Duodenal mucosa (tissue), 2 donors: ENCODE measurements at regions not wholly inside any gene's neighbourhood (a gene's known extent, or its start where the extent isn't known, plus 50 kb on each side); places are given as distances from the start of the nearest gene placed in this dataset.

Experiments
- H3K27ac ChIP-seq: one replicate; pipeline ENCODE4 v1.7.0; 2013; ENCODE audit warnings: low read depth, low read length
- H3K27me3 ChIP-seq, 2 donors: one replicate each; pipeline ENCODE4 v1.7.0; 2013; ENCODE audit warnings: low read length in 2 of 2, control low read depth in 1 of 2; ENCODE audit not compliant: insufficient read depth in 2 of 2, control insufficient read depth in 1 of 2
- H3K36me3 ChIP-seq, 2 donors: one replicate each; pipeline ENCODE4 v1.7.0; 2013; ENCODE audit warnings: low read length in 2 of 2, control low read depth in 1 of 2; ENCODE audit not compliant: insufficient read depth in 2 of 2, control insufficient read depth in 1 of 2
- H3K4me1 ChIP-seq, 2 donors: one replicate each; pipeline ENCODE4 v1.7.0; 2013; ENCODE audit warnings: low read length in 2 of 2, control low read depth in 1 of 2; ENCODE audit not compliant: insufficient read depth in 2 of 2, control insufficient read depth in 1 of 2
- H3K4me3 ChIP-seq, 2 donors: one replicate each; pipeline ENCODE4 v1.7.0; 2013; ENCODE audit warnings: low read length in 2 of 2, low read depth in 1 of 2
- H3K9ac ChIP-seq, 2 donors: one replicate each; pipeline ENCODE4 v1.7.0; 2013; ENCODE audit warnings: low read length in 2 of 2, low read depth in 1 of 2
- H3K9me3 ChIP-seq, 2 donors: one replicate each; pipeline ENCODE4 v1.7.0; 2013; ENCODE audit warnings: low read length in 2 of 2, control low read depth in 1 of 2; ENCODE audit not compliant: control insufficient read depth in 1 of 2

DNA sequence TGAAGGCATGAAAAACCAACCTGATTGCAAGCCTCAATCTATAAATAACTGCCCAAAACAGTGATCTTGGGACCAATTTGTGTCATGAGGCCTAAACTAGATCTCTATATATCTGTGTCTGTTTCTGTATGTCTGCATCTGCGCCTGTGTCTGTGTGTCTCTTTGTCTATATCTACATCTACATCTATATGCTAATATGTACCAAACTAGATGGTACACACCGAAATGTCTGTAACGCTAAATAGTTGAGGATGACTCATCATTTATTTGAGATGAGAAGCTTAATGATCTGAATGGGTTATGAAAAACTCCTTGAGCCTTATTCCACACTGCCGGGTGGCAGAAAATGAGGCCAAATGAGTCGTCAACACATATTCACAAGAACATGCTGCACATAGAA is 982.3 kb downstream of the ROBO2 start:
- Histone ChIP-seq H3K36me3 (no peaks in the 10 kb centered on the region), H3K4me1 (no peaks in the 10 kb centered on the region), H3K9ac (no peak overlapping the region), H3K4me3 (no peak overlapping the region), H3K27me3 (no peaks in the 10 kb centered on the region), H3K27ac (no peak overlapping the region), H3K9me3 (no peaks in the 10 kb centered on the region)

DNA sequence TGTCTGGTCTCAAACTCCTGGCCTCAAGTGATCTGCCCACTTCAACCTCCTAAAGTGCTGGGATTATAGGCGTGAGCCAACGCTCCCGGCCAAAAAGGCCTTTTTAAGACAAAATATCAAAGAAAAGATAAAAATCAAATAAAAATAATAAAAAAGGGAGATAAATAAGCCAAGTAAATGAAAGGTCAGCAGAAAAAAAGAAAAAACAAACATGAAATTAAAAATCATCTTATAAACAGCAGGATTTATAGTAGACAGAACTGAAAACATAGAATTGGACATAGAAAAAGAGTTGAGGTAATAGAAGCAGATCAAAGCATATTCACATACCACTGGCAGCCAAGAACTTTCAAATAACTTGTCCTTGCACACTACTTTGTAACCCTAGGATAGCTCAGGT is 983.4 kb downstream of the ROBO2 start:
- no peaks in the 10 kb centered on the region for H3K9me3 ChIP-seq
- H3K4me1 ChIP-seq = no peaks in the 10 kb centered on the region
- no peak overlapping the region for H3K4me3 ChIP-seq
- H3K36me3 ChIP-seq = no peaks in the 10 kb centered on the region
- no peaks in the 10 kb centered on the region for H3K27me3 ChIP-seq
- no peak overlapping the region for H3K27ac ChIP-seq
- no peak overlapping the region for H3K9ac ChIP-seq

GRCh38 chr3:78025916-78026315 is 986.0 kb downstream of the ROBO2 start:
- no peak overlapping the region for H3K27ac ChIP-seq
- H3K4me3 ChIP-seq = no peak overlapping the region
- H3K27me3 ChIP-seq = no peaks in the 10 kb centered on the region
- no peaks in the 10 kb centered on the region for H3K4me1 ChIP-seq
- H3K9ac ChIP-seq = no peak overlapping the region
- no peaks in the 10 kb centered on the region for H3K9me3 ChIP-seq
- no peaks in the 10 kb centered on the region for H3K36me3 ChIP-seq

- H3K27me3 ChIP-seq = no peaks in the 10 kb centered on the region
- no peak overlapping the region for H3K9ac ChIP-seq
- H3K36me3 ChIP-seq = no peaks in the 10 kb centered on the region
- H3K27ac ChIP-seq = no peak overlapping the region
- no peaks in the 10 kb centered on the region for H3K4me1 ChIP-seq
- no peak overlapping the region for H3K4me3 ChIP-seq
- no peaks in the 10 kb centered on the region for H3K9me3 ChIP-seq
Measured at GRCh38 chr3:78026318-78026828, 986.5 kb downstream of the ROBO2 start.

DNA sequence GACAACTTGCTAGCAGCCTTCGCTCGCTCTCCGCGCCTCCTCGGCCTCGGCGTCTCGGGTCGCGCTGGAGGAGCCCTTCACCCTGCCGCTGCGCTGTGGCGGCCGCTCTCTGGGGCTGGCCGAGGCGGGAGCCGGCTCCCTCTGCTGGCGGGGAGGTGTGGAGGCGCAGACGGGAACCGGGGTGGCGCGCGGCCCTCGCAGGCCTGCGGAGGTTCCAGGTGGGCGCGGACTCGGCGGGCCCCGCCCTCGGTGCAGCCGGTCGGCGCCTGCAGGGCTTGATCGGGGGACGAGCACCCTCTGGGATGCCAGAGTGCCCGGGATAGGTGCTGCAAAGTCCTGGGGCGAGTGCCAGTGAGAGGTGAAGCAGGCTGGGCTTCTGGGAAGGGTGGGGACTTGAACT is 989.9 kb downstream of the ROBO2 start:
- no peaks in the 10 kb centered on the region for H3K9me3 ChIP-seq
- H3K4me1 ChIP-seq = no peaks in the 10 kb centered on the region

GRCh38 chr3:78035131-78035641 is 995.3 kb downstream of the ROBO2 start:
- Histone ChIP-seq H3K4me3 (no peak overlapping the region), H3K36me3 (no peaks in the 10 kb centered on the region), H3K9ac (no peak overlapping the region), H3K4me1 (no peaks in the 10 kb centered on the region), H3K27me3 (no peaks in the 10 kb centered on the region), H3K27ac (no peak overlapping the region), H3K9me3 (no peaks in the 10 kb centered on the region)

More for the DNA sequence above, 989.9 kb downstream of the ROBO2 start:
- no peak overlapping the region for H3K27ac ChIP-seq
- no peaks in the 10 kb centered on the region for H3K27me3 ChIP-seq
- H3K4me3 ChIP-seq = no peak overlapping the region
- H3K36me3 ChIP-seq = no peaks in the 10 kb centered on the region
- H3K9ac ChIP-seq = no peak overlapping the region

DNA sequence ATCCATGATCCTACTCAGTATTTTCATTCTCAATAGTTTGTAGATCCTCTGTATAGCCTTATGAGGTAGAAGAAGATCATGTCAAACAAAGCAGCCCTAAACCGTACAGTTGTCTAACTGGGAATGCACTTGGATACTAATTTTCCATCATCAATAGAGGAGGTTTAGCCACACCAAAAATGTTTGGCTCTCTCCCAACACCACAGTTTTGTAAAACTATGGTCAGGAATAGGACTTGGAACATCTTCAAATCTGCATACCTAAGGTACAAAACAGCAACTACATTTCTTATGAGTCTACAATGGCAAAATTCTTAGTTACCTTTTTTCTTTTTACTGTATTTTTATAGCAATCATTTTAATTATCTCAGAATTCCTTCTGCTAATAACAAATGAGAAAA is 1001.6 kb downstream of the ROBO2 start:
- no peak overlapping the region for H3K9ac ChIP-seq
- no peaks in the 10 kb centered on the region for H3K4me1 ChIP-seq
- no peak overlapping the region for H3K4me3 ChIP-seq
- no peak overlapping the region for H3K27ac ChIP-seq
- no peaks in the 10 kb centered on the region for H3K36me3 ChIP-seq
- no peaks in the 10 kb centered on the region for H3K9me3 ChIP-seq
- H3K27me3 ChIP-seq = no peaks in the 10 kb centered on the region

DNA sequence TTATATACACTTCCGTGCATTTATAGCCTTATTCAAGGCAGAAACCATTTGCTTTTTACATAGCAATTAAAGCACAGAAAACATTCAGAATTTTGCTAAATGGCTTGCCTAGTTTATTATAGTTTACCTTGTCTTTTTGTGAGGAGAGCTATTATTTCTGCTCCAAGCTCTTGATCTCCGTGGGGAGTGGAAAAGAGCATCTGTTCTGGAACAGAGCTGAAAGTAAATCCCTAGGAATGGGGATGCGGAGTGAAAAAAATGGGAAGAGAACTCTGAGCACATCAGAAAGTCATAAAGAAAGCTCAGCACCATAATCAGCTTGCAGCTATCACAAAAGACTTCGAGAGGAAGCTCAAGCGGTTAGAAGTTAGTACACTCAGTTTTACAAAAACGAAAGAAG is 1006.7 kb downstream of the ROBO2 start:
- Histone ChIP-seq H3K27ac (no peak overlapping the region), H3K4me1 (no peaks in the 10 kb centered on the region), H3K4me3 (no peak overlapping the region), H3K36me3 (no peaks in the 10 kb centered on the region), H3K9ac (no peak overlapping the region), H3K27me3 (no peaks in the 10 kb centered on the region), H3K9me3 (no peaks in the 10 kb centered on the region)

DNA sequence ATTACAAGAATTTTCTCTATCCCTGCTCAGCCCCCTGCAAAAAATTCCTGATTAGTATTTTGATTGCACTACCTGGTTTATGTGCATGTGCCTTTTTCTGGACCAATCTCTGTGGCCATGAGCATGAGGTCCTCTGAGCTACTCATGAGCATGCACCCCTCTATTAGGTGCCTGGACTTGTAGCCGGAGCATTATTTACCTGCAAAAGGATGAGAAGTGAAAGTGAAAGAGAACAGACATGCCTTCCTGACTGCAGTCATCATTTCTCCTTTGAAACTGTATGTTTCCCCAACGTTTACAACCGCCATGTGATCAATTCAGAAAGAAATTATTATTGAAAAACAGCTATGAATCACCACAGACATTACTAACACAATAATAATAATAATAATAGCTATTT is 1008.8 kb downstream of the ROBO2 start:
- Histone ChIP-seq H3K27ac (no peak overlapping the region), H3K4me3 (peak overlapping the region in 1 of 2 donors; percentile 38)

DNA sequence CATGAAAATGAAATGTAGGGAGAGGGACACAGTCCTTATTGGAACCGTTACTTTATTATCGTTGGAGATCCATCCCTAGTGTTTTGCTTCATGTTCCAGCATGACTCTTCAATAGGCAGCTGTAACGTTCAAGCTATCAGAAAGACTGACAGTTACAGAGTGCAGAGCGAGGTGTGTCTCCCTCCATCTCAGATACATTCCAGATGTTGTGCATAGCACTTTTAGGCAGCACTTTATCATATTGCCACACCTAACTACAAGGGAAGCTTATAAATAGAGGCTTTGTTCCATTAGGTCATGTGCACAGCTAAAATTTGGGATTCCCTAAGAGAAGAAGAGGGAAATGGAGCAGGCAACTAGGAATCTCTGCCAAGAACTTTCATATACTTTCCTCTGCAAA is 1009.6 kb downstream of the ROBO2 start:
- no peaks in the 10 kb centered on the region for H3K27me3 ChIP-seq
- no peak overlapping the region for H3K9ac ChIP-seq
- H3K4me3 ChIP-seq = no peak overlapping the region
- H3K27ac ChIP-seq = no peak overlapping the region
- H3K36me3 ChIP-seq = no peaks in the 10 kb centered on the region
- no peaks in the 10 kb centered on the region for H3K9me3 ChIP-seq
- H3K4me1 ChIP-seq = no peaks in the 10 kb centered on the region

More for the DNA sequence above, 1008.8 kb downstream of the ROBO2 start:
- no peaks in the 10 kb centered on the region for H3K27me3 ChIP-seq
- no peak overlapping the region for H3K9ac ChIP-seq
- H3K9me3 ChIP-seq = no peaks in the 10 kb centered on the region
- no peaks in the 10 kb centered on the region for H3K36me3 ChIP-seq
- no peaks in the 10 kb centered on the region for H3K4me1 ChIP-seq
